ENCODE measurements at regions not wholly inside any gene's neighbourhood (a gene's known extent, or its start where the extent isn't known, plus 50 kb on each side); places are given as distances from the start of the nearest gene placed in this dataset.

GRCh38 chr3:159520638-159521037, 468.0 kb upstream of the IL12A start:
- Histone ChIP-seq H3K4me1 (ENCODE audit: insufficient read depth, low read length, poor library complexity, severe bottlenecking) (no peaks in the 10 kb centered on the region), H3K79me2 (ENCODE audit: insufficient read depth, low read depth, low read length) (no peaks in the 10 kb centered on the region), H3K27ac (ENCODE audit: low read depth, low read length, poor library complexity, severe bottlenecking) (no peak overlapping the region), H3K36me3 (ENCODE audit: insufficient read depth, low read length) (no peaks in the 10 kb centered on the region), H3K4me3 (ENCODE audit: low read depth, low read length, poor library complexity, severe bottlenecking) (no peak overlapping the region), H3K9me2 (ENCODE audit: insufficient read depth, low read length) (no peaks in the 10 kb centered on the region), H4K20me1 (ENCODE audit: insufficient read depth, low read length) (no peaks in the 10 kb centered on the region), H3K4me2 (ENCODE audit: low read length) (no peak overlapping the region), H3K9me3 (ENCODE audit: low read length) (no peaks in the 10 kb centered on the region), H2AFZ (ENCODE audit: low read length) (no peak overlapping the region)
- TF ChIP-seq EZH2phosphoT487 (IDR thresholded peaks at IDR 0.05; ENCODE audit: borderline replicate concordance, low read depth, low read length), result no peak
- no peak for TF ChIP-seq CTCF (conservative IDR thresholded peaks at IDR 0.05; ENCODE audit: low read length)
- BruUV-seq (replicated peaks), result no TSS peak
- ChIA-PET POLR2A (interaction anchor here (0.7 kb wide), 1 partner anchor 87 kb away, joined by 4 read pairs; no protein-coding TSS in a partner anchor), CTCF (ENCODE audit: unreplicated experiment) (no interaction called here)
- no peak for DNase-seq (ENCODE audit: low spot score)
- intact Hi-C loops (cut with micrococcal nuclease; ENCODE audit: unreplicated experiment), result no loop called here

DNA sequence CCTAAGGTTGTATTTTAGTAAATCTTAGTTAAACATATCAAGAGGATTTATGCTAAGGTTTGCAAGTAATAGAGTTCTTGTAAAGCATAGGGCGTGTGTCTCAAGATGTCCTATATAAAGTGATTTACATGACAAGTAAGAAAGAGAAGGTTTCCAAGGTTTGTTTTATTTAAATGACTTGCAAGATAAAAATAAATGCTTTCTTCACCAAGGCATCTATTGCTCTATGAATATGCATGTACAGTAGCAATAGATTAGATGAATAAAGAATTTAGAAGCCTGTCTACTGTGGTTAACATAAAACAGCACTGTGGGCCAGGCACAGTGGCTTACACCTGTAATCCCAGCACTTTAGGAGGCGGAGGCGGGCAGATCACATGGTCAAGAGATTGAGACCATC, 466.4 kb upstream of the IL12A start:
- no peak overlapping the region for H2AFZ ChIP-seq (ENCODE audit: low read length)
- POLR2A ChIA-PET, result no interaction called here
- no peaks in the 10 kb centered on the region for H3K79me2 ChIP-seq (ENCODE audit: insufficient read depth, low read depth, low read length)
- CTCF ChIA-PET (ENCODE audit: unreplicated experiment), result no interaction called here
- H3K9me3 ChIP-seq (ENCODE audit: low read length), result no peaks in the 10 kb centered on the region
- no peaks in the 10 kb centered on the region for H3K36me3 ChIP-seq (ENCODE audit: insufficient read depth, low read length)
- H3K27ac ChIP-seq (ENCODE audit: low read depth, low read length, poor library complexity, severe bottlenecking), result no peak overlapping the region
- intact Hi-C loops (cut with micrococcal nuclease; ENCODE audit: unreplicated experiment), result no loop called here
- no peak overlapping the region for H3K4me3 ChIP-seq (ENCODE audit: low read depth, low read length, poor library complexity, severe bottlenecking)
- no peaks in the 10 kb centered on the region for H4K20me1 ChIP-seq (ENCODE audit: insufficient read depth, low read length)
- no peaks in the 10 kb centered on the region for H3K9me2 ChIP-seq (ENCODE audit: insufficient read depth, low read length)
- no peaks in the 10 kb centered on the region for H3K4me1 ChIP-seq (ENCODE audit: insufficient read depth, low read length, poor library complexity, severe bottlenecking)
- no peak for DNase-seq (ENCODE audit: low spot score)
- TF ChIP-seq EZH2phosphoT487 (IDR thresholded peaks at IDR 0.05; ENCODE audit: borderline replicate concordance, low read depth, low read length), result no peak
- TF ChIP-seq CTCF (conservative IDR thresholded peaks at IDR 0.05; ENCODE audit: low read length), result no peak
- no peak overlapping the region for H3K4me2 ChIP-seq (ENCODE audit: low read length)
- BruUV-seq (replicated peaks), result no TSS peak

- no TSS peak for BruUV-seq (replicated peaks)
- CTCF ChIA-PET (ENCODE audit: unreplicated experiment), result no interaction called here
Observed at GRCh38 chr3:159528251-159528895, 460.3 kb upstream of the IL12A start.

More at GRCh38 chr3:159528251-159528895, 460.3 kb upstream of the IL12A start:
- H3K9me2 ChIP-seq (ENCODE audit: insufficient read depth, low read length), result no peaks in the 10 kb centered on the region
- no peak overlapping the region for H3K4me2 ChIP-seq (ENCODE audit: low read length)
- TF ChIP-seq CTCF (conservative IDR thresholded peaks at IDR 0.05; ENCODE audit: low read length), result no peak
- TF ChIP-seq EZH2phosphoT487 (IDR thresholded peaks at IDR 0.05; ENCODE audit: borderline replicate concordance, low read depth, low read length), result no peak
- H3K27ac ChIP-seq (ENCODE audit: low read depth, low read length, poor library complexity, severe bottlenecking), result no peak overlapping the region
- H2AFZ ChIP-seq (ENCODE audit: low read length), result no peak overlapping the region
- no peaks in the 10 kb centered on the region for H4K20me1 ChIP-seq (ENCODE audit: insufficient read depth, low read length)
- no peak for DNase-seq (ENCODE audit: low spot score)
- intact Hi-C loops (cut with micrococcal nuclease; ENCODE audit: unreplicated experiment), result no loop called here
- POLR2A ChIA-PET, result no interaction called here
- no peaks in the 10 kb centered on the region for H3K36me3 ChIP-seq (ENCODE audit: insufficient read depth, low read length)
- no peaks in the 10 kb centered on the region for H3K79me2 ChIP-seq (ENCODE audit: insufficient read depth, low read depth, low read length)
- no peaks in the 10 kb centered on the region for H3K4me1 ChIP-seq (ENCODE audit: insufficient read depth, low read length, poor library complexity, severe bottlenecking)
- H3K9me3 ChIP-seq (ENCODE audit: low read length), result no peaks in the 10 kb centered on the region
- H3K4me3 ChIP-seq (ENCODE audit: low read depth, low read length, poor library complexity, severe bottlenecking), result no peak overlapping the region

Data from OCI-LY7 (cell line).